Uterus (tissue), 2 donors: ENCODE measurements at regions not wholly inside any gene's neighbourhood (a gene's known extent, or its start where the extent isn't known, plus 50 kb on each side); places are given as distances from the start of the nearest gene placed in this dataset.

Source experiments
- CTCF ChIP-seq, 4 experiments: fragments of 200-600 bp in 2 of 4; fragments of 450-650 bp in 2 of 4; sonication (generic) in 2 of 4; IDR thresholded peaks; one replicate each; pipeline ENCODE4 v1.5.1; 2016 to 2019; ENCODE audit warnings: antibody characterized with exemption in 4 of 4, mild to moderate bottlenecking in 2 of 4, moderate library complexity in 1 of 4
- POLR2A ChIP-seq, 2 donors: fragments of 450-650 bp; IDR thresholded peaks; one replicate each; pipeline ENCODE4 v1.6.1; 2016; ENCODE audit warnings: antibody characterized with exemption in 2 of 2, mild to moderate bottlenecking in 1 of 2, moderate library complexity in 1 of 2

- TF ChIP-seq CTCF (IDR thresholded peaks at IDR 0.05) (no peak), POLR2A (IDR thresholded peaks at IDR 0.05) (no peak)
These were observed 112.2 kb downstream of the VAPA start for GRCh38 chr18:10025711-10026670.
